ENCODE measurements at regions not wholly inside any gene's neighbourhood (a gene's known extent, or its start where the extent isn't known, plus 50 kb on each side); places are given as distances from the start of the nearest gene placed in this dataset.

GRCh38 chr13:44088411-44088810 lies 208.7 kb downstream of the LACC1 start:
- Mint-ChIP-seq H3K27ac (no peak overlapping the region), H3K4me3 (no peak overlapping the region), H3K36me3 (ENCODE audit: low read depth) (no peaks in the 10 kb centered on the region), H3K27me3 (peaks cover 8% of the 10 kb centered on the region), H3K4me1 (peaks cover 18% of the 10 kb centered on the region), H3K9me3 (ENCODE audit: low read depth) (peaks cover 4% of the 10 kb centered on the region)
- ATAC-seq (peak; percentile 39), DNase-seq (no peak)
- CTCF ChIA-PET = interaction anchor here (0.7 kb wide), 1 partner anchor 28 kb away, joined by 3 read pairs; no protein-coding TSS in a partner anchor
- intact Hi-C loops (cut with DNase I, micrococcal nuclease) = no loop called here
- POLR2A ChIA-PET = no interaction called here

GRCh38 chr13:44088991-44089413 lies 209.3 kb downstream of the LACC1 start:
- H3K27me3 Mint-ChIP-seq = peaks cover 8% of the 10 kb centered on the region
- ATAC-seq (peak; percentile 78), DNase-seq (peak; percentile 10)
- intact Hi-C loops (cut with DNase I, micrococcal nuclease) = no loop called here
- peaks cover 18% of the 10 kb centered on the region for H3K4me1 Mint-ChIP-seq
- H3K27ac Mint-ChIP-seq = no peak overlapping the region
- ChIA-PET POLR2A (no interaction called here), CTCF (interaction anchor here (0.7 kb wide), 1 partner anchor 28 kb away, joined by 3 read pairs; no protein-coding TSS in a partner anchor)
- H3K9me3 Mint-ChIP-seq (ENCODE audit: low read depth) = peaks cover 4% of the 10 kb centered on the region
- no peak overlapping the region for H3K4me3 Mint-ChIP-seq
- no peaks in the 10 kb centered on the region for H3K36me3 Mint-ChIP-seq (ENCODE audit: low read depth)

- CTCF ChIA-PET = no interaction called here
Measured at GRCh38 chr13:44089452-44089851, 209.7 kb downstream of the LACC1 start.

GRCh38 chr13:44092078-44092970 lies 212.6 kb downstream of the LACC1 start:
- H3K27me3 Mint-ChIP-seq = peaks cover 8% of the 10 kb centered on the region
- H3K27ac Mint-ChIP-seq = no peak overlapping the region
- peaks cover 4% of the 10 kb centered on the region for H3K9me3 Mint-ChIP-seq (ENCODE audit: low read depth)
- H3K4me3 Mint-ChIP-seq = no peak overlapping the region
- DNase-seq = no peak
- POLR2A ChIA-PET = no interaction called here
- ATAC-seq = no peak
- H3K4me1 Mint-ChIP-seq = peaks cover 18% of the 10 kb centered on the region
- intact Hi-C loops (cut with DNase I, micrococcal nuclease) = no loop called here
- CTCF ChIA-PET = no interaction called here
- H3K36me3 Mint-ChIP-seq (ENCODE audit: low read depth) = no peaks in the 10 kb centered on the region

More at GRCh38 chr13:44089452-44089851, 209.7 kb downstream of the LACC1 start:
- H3K4me3 Mint-ChIP-seq = no peak overlapping the region
- no peaks in the 10 kb centered on the region for H3K36me3 Mint-ChIP-seq (ENCODE audit: low read depth)
- peaks cover 8% of the 10 kb centered on the region for H3K27me3 Mint-ChIP-seq
- H3K9me3 Mint-ChIP-seq (ENCODE audit: low read depth) = peaks cover 4% of the 10 kb centered on the region
- no peak overlapping the region for H3K27ac Mint-ChIP-seq
- no peak for DNase-seq
- no peak for ATAC-seq
- intact Hi-C loops (cut with DNase I, micrococcal nuclease) = no loop called here
- POLR2A ChIA-PET = no interaction called here
- H3K4me1 Mint-ChIP-seq = peaks cover 18% of the 10 kb centered on the region

- H3K4me3 Mint-ChIP-seq = no peak overlapping the region
- ATAC-seq (no peak), DNase-seq (no peak)
- intact Hi-C loops (cut with DNase I, micrococcal nuclease) = no loop called here
- no peak overlapping the region for H3K27ac Mint-ChIP-seq
- peaks cover 1% of the 10 kb centered on the region for H3K27me3 Mint-ChIP-seq
- peaks cover 10% of the 10 kb centered on the region for H3K4me1 Mint-ChIP-seq
- H3K36me3 Mint-ChIP-seq (ENCODE audit: low read depth) = no peaks in the 10 kb centered on the region
- POLR2A ChIA-PET = no interaction called here
- CTCF ChIA-PET = interaction anchor here (0.7 kb wide), 1 partner anchor 1392 kb away, joined by 3 read pairs; no protein-coding TSS in a partner anchor
- peaks cover 4% of the 10 kb centered on the region for H3K9me3 Mint-ChIP-seq (ENCODE audit: low read depth)
Measured at GRCh38 chr13:44093607-44094564, 214.2 kb downstream of the LACC1 start.

GRCh38 chr13:44096901-44097300 lies 217.2 kb downstream of the LACC1 start:
- DNase-seq (no peak), ATAC-seq (no peak)
- intact Hi-C loops (cut with DNase I, micrococcal nuclease) = no loop called here
- peaks cover 4% of the 10 kb centered on the region for H3K27me3 Mint-ChIP-seq
- no peak overlapping the region for H3K4me3 Mint-ChIP-seq
- H3K36me3 Mint-ChIP-seq (ENCODE audit: low read depth) = no peaks in the 10 kb centered on the region
- peaks cover 2% of the 10 kb centered on the region for H3K9me3 Mint-ChIP-seq (ENCODE audit: low read depth)
- H3K4me1 Mint-ChIP-seq = no peaks in the 10 kb centered on the region
- no peak overlapping the region for H3K27ac Mint-ChIP-seq
- POLR2A ChIA-PET = no interaction called here
- CTCF ChIA-PET = interaction anchor here (0.6 kb wide), 1 partner anchor 266 kb away, joined by 3 read pairs; no protein-coding TSS in a partner anchor

- ATAC-seq = no peak
- no peak overlapping the region for H3K4me3 Mint-ChIP-seq
- H3K4me1 Mint-ChIP-seq = no peaks in the 10 kb centered on the region
- no peaks in the 10 kb centered on the region for H3K36me3 Mint-ChIP-seq (ENCODE audit: low read depth)
- DNase-seq = no peak
- intact Hi-C loops (cut with DNase I, micrococcal nuclease) = no loop called here
- peaks cover 5% of the 10 kb centered on the region for H3K27me3 Mint-ChIP-seq
- ChIA-PET POLR2A (no interaction called here), CTCF (interaction anchor here (0.8 kb wide), 1 partner anchor 1852 kb away, joined by 4 read pairs; no protein-coding TSS in a partner anchor)
- H3K9me3 Mint-ChIP-seq (ENCODE audit: low read depth) = peaks cover 3% of the 10 kb centered on the region
- H3K27ac Mint-ChIP-seq = no peak overlapping the region
Measured at GRCh38 chr13:44098559-44098958, 218.9 kb downstream of the LACC1 start.

- ChIA-PET CTCF (no interaction called here), POLR2A (no interaction called here)
- intact Hi-C loops (cut with DNase I, micrococcal nuclease) = no loop called here
- H3K27ac Mint-ChIP-seq = no peak overlapping the region
- peaks cover 3% of the 10 kb centered on the region for H3K9me3 Mint-ChIP-seq (ENCODE audit: low read depth)
- ATAC-seq (no peak), DNase-seq (no peak)
- H3K27me3 Mint-ChIP-seq = peaks cover 9% of the 10 kb centered on the region
- no peak overlapping the region for H3K4me3 Mint-ChIP-seq
- H3K36me3 Mint-ChIP-seq (ENCODE audit: low read depth) = no peaks in the 10 kb centered on the region
- no peaks in the 10 kb centered on the region for H3K4me1 Mint-ChIP-seq
Measured at GRCh38 chr13:44101347-44102083, 221.8 kb downstream of the LACC1 start.

- intact Hi-C loops (cut with DNase I, micrococcal nuclease) = no loop called here
- no peak overlapping the region for H3K27ac Mint-ChIP-seq
- H3K4me1 Mint-ChIP-seq = no peaks in the 10 kb centered on the region
- H3K36me3 Mint-ChIP-seq (ENCODE audit: low read depth) = no peaks in the 10 kb centered on the region
- ChIA-PET CTCF (no interaction called here), POLR2A (no interaction called here)
- H3K4me3 Mint-ChIP-seq = no peak overlapping the region
- peaks cover 3% of the 10 kb centered on the region for H3K9me3 Mint-ChIP-seq (ENCODE audit: low read depth)
- ATAC-seq (no peak), DNase-seq (no peak)
- H3K27me3 Mint-ChIP-seq = peaks cover 9% of the 10 kb centered on the region
Measured at GRCh38 chr13:44103429-44104196, 223.9 kb downstream of the LACC1 start.

- Mint-ChIP-seq H3K27me3 (peaks cover 9% of the 10 kb centered on the region), H3K36me3 (ENCODE audit: low read depth) (no peaks in the 10 kb centered on the region), H3K27ac (no peak overlapping the region), H3K9me3 (ENCODE audit: low read depth) (peaks cover 3% of the 10 kb centered on the region), H3K4me3 (no peak overlapping the region), H3K4me1 (no peaks in the 10 kb centered on the region)
- ATAC-seq (no peak), DNase-seq (no peak)
- POLR2A ChIA-PET = no interaction called here
- CTCF ChIA-PET = interaction anchor here (0.8 kb wide), 1 partner anchor 24 kb away, joined by 3 read pairs; no protein-coding TSS in a partner anchor
- intact Hi-C loops (cut with DNase I, micrococcal nuclease) = no loop called here
Measured at GRCh38 chr13:44104197-44104490, 224.4 kb downstream of the LACC1 start.

Measured in activated CD4-positive, alpha-beta T cell treated with anti-CD3 and anti-CD28 coated beads for 36 hours (primary cell).